ENCODE measurements at regions not wholly inside any gene's neighbourhood (a gene's known extent, or its start where the extent isn't known, plus 50 kb on each side); places are given as distances from the start of the nearest gene placed in this dataset.

- no peak overlapping the region for H3K56ac ChIP-seq (ENCODE audit: extremely low read depth, insufficient read depth, low read length)
- no peak overlapping the region for H3K23ac ChIP-seq (ENCODE audit: low read depth, low read length)
- H4K8ac ChIP-seq (ENCODE audit: low read depth in 2 of 2, low read length in 2 of 2) = no peak overlapping the region
- no peak for ATAC-seq (ENCODE audit: low read depth)
- dilution Hi-C loops (cut with HindIII; ENCODE audit: low sequenced_read_pairs, unreplicated experiment) = no loop called here
- POLR2A ChIA-PET (ENCODE audit: unreplicated experiment) = no interaction called here
- no peak overlapping the region for H3K14ac ChIP-seq (replicated peaks; ENCODE audit: low read depth, low read length)
- H3K4me3 ChIP-seq (ENCODE audit: insufficient read depth, low read depth, low read length) = no peak overlapping the region
- H3K18ac ChIP-seq (ENCODE audit: low read depth, low read length) = no peak overlapping the region
- no peaks in the 10 kb centered on the region for H3K79me1 ChIP-seq (ENCODE audit: low read depth in 1 of 2, low read length in 2 of 2)
- BruUV-seq (replicated peaks) = no TSS peak
- H4K91ac ChIP-seq (ENCODE audit: insufficient read depth, low read depth, low read length) = no peak overlapping the region
- TF ChIP-seq CEBPB (IDR thresholded peaks at IDR 0.05; ENCODE audit: low read depth, low read length) (no peak), MAFK (IDR thresholded peaks at IDR 0.05; ENCODE audit: low read depth, low read length) (no peak), RCOR1 (IDR thresholded peaks at IDR 0.05; ENCODE audit: insufficient replicate concordance, low read length) (no peak), MXI1 (IDR thresholded peaks at IDR 0.05; ENCODE audit: borderline replicate concordance, low read depth, low read length) (no peak), NFE2L2 (IDR thresholded peaks at IDR 0.05; ENCODE audit: low read depth, low read length) (no peak), POLR2A (IDR thresholded peaks at IDR 0.05; ENCODE audit: low read depth, low read length) (no peak), SMC3 (IDR thresholded peaks at IDR 0.05; ENCODE audit: low read depth, low read length) (no peak), FOS (IDR thresholded peaks at IDR 0.05; ENCODE audit: low read depth, low read length) (no peak), RAD21 (IDR thresholded peaks at IDR 0.05; ENCODE audit: low read length) (no peak), RFX5 (IDR thresholded peaks at IDR 0.05; ENCODE audit: low read depth, low read length) (no peak), BHLHE40 (IDR thresholded peaks at IDR 0.05; ENCODE audit: low read depth, low read length) (no peak), MAZ (IDR thresholded peaks at IDR 0.05; ENCODE audit: borderline replicate concordance, low read depth, low read length) (no peak), CTCF (conservative IDR thresholded peaks at IDR 0.05; ENCODE audit: low read depth, low read length) (no peak)
- TF ChIP-seq, protein P1, sequence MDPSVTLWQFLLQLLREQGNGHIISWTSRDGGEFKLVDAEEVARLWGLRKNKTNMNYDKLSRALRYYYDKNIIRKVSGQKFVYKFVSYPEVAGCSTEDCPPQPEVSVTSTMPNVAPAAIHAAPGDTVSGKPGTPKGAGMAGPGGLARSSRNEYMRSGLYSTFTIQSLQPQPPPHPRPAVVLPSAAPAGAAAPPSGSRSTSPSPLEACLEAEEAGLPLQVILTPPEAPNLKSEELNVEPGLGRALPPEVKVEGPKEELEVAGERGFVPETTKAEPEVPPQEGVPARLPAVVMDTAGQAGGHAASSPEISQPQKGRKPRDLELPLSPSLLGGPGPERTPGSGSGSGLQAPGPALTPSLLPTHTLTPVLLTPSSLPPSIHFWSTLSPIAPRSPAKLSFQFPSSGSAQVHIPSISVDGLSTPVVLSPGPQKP (IDR thresholded peaks at IDR 0.05; ENCODE audit: borderline replicate concordance, low read depth, low read length) = no peak
- TF ChIP-seq, protein P2, sequence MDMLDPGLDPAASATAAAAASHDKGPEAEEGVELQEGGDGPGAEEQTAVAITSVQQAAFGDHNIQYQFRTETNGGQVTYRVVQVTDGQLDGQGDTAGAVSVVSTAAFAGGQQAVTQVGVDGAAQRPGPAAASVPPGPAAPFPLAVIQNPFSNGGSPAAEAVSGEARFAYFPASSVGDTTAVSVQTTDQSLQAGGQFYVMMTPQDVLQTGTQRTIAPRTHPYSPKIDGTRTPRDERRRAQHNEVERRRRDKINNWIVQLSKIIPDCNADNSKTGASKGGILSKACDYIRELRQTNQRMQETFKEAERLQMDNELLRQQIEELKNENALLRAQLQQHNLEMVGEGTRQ (IDR thresholded peaks at IDR 0.05; ENCODE audit: low read depth, low read length) = no peak
- no CpG with 5 or more reads among the region's 2 CpGs for WGBS, 2 experiments (ENCODE audit: extremely low coverage in 2 of 2, insufficient read length in 1 of 2)
- H3K4ac ChIP-seq (ENCODE audit: low read depth, low read length) = no peak overlapping the region
- no peaks in the 10 kb centered on the region for H3K27me3 ChIP-seq (ENCODE audit: control insufficient read depth, insufficient read depth, low read length)
- in situ Hi-C loops (cut with MboI; ENCODE audit: low sequenced_read_pairs) = no loop called here
- H2BK120ac ChIP-seq (ENCODE audit: low read depth, low read length) = no peak overlapping the region
- H2AK5ac ChIP-seq (ENCODE audit: low read depth, low read length) = no peak overlapping the region
- no peaks in the 10 kb centered on the region for H3K4me1 ChIP-seq (ENCODE audit: control insufficient read depth, insufficient read depth, low read length)
- no peak overlapping the region for H2BK5ac ChIP-seq (ENCODE audit: low read depth, low read length, poor library complexity, severe bottlenecking)
- H2BK15ac ChIP-seq (ENCODE audit: low read depth, low read length) = no peak overlapping the region
- CTCF ChIA-PET = interaction anchor here (0.6 kb wide), 1 partner anchor 82 kb away, joined by 6 read pairs; no protein-coding TSS in a partner anchor
- H4K5ac ChIP-seq (ENCODE audit: low read depth, low read length) = no peak overlapping the region
- H3K36me3 ChIP-seq (ENCODE audit: control insufficient read depth, insufficient read depth, low read length) = no peaks in the 10 kb centered on the region
- no peaks in the 10 kb centered on the region for H4K20me1 ChIP-seq (ENCODE audit: insufficient read depth, low read length)
- H3K9me1 ChIP-seq (ENCODE audit: insufficient read depth, low read length) = no peaks in the 10 kb centered on the region
- H3K4me2 ChIP-seq (ENCODE audit: low read depth, low read length) = no peak overlapping the region
- no peak overlapping the region for H3K9ac ChIP-seq (ENCODE audit: low read depth, low read length)
- H3K27ac ChIP-seq (ENCODE audit: insufficient read depth, low read length) = no peak overlapping the region
- no peaks in the 10 kb centered on the region for H3K9me3 ChIP-seq (ENCODE audit: control insufficient read depth, insufficient read depth, low read length)
- H2AK9ac ChIP-seq (replicated peaks; ENCODE audit: low read depth, low read length, poor library complexity) = no peak overlapping the region
- H2BK20ac ChIP-seq (ENCODE audit: low read depth, low read length) = no peak overlapping the region
- DNase-seq = no peak
- H2AFZ ChIP-seq (replicated peaks; ENCODE audit: low read length, poor library complexity) = no peak overlapping the region
- intact Hi-C loops (cut with micrococcal nuclease) = no loop called here
Measured at GRCh38 chr10:10860455-10860976, 157.2 kb upstream of the CELF2 start.

Measured in IMR-90 (cell line).